GM21515 (cell line): ENCODE measurements at regions not wholly inside any gene's neighbourhood (a gene's known extent, or its start where the extent isn't known, plus 50 kb on each side); places are given as distances from the start of the nearest gene placed in this dataset.

Source experiments
- ATAC-seq: cut with Tn5 transposase; IDR thresholded peaks from one replicate; pipeline ENCODE4 v1.9.1; 2021; ENCODE audit not compliant: unreplicated experiment

- no peak for ATAC-seq
Measured at GRCh38 chr15:39106950-39107349, 473.9 kb upstream of the THBS1 start.

GRCh38 chr15:39108021-39108420 lies 472.9 kb upstream of the THBS1 start:
- ATAC-seq, result no peak

GRCh38 chr15:39110336-39110735 lies 470.5 kb upstream of the THBS1 start:
- no peak for ATAC-seq

- no peak for ATAC-seq
Measured at GRCh38 chr15:39110746-39111145, 470.1 kb upstream of the THBS1 start.

GRCh38 chr15:39113741-39114140 lies 467.1 kb upstream of the THBS1 start:
- no peak for ATAC-seq

GRCh38 chr15:39114690-39115378 lies 466.0 kb upstream of the THBS1 start:
- no peak for ATAC-seq

GRCh38 chr15:39115379-39116057 lies 465.4 kb upstream of the THBS1 start:
- no peak for ATAC-seq

GRCh38 chr15:39118510-39118909 lies 462.4 kb upstream of the THBS1 start:
- ATAC-seq, result no peak

- ATAC-seq, result no peak
Measured at GRCh38 chr15:39124155-39124552, 456.7 kb upstream of the THBS1 start.

- ATAC-seq, result no peak
Measured at GRCh38 chr15:39124553-39125171, 456.2 kb upstream of the THBS1 start.

- no peak for ATAC-seq
Measured at GRCh38 chr15:39125226-39125625, 455.7 kb upstream of the THBS1 start.

- no peak for ATAC-seq
Measured at GRCh38 chr15:39125904-39126303, 455.0 kb upstream of the THBS1 start.

- ATAC-seq, result no peak
Measured at GRCh38 chr15:39127151-39127790, 453.6 kb upstream of the THBS1 start.

GRCh38 chr15:39127925-39128617 lies 452.8 kb upstream of the THBS1 start:
- no peak for ATAC-seq

GRCh38 chr15:39128746-39129145 lies 452.1 kb upstream of the THBS1 start:
- ATAC-seq, result no peak

- no peak for ATAC-seq
Measured at GRCh38 chr15:39130556-39131379, 450.1 kb upstream of the THBS1 start.

GRCh38 chr15:39131609-39132008 lies 449.3 kb upstream of the THBS1 start:
- ATAC-seq, result no peak

- no peak for ATAC-seq
Measured at GRCh38 chr15:39132070-39132469, 448.8 kb upstream of the THBS1 start.

GRCh38 chr15:39132954-39133600 lies 447.8 kb upstream of the THBS1 start:
- no peak for ATAC-seq

- no peak for ATAC-seq
Measured at GRCh38 chr15:39134282-39134681, 446.6 kb upstream of the THBS1 start.
